Suprapubic skin (tissue), 4 donors: ENCODE measurements at regions not wholly inside any gene's neighbourhood (a gene's known extent, or its start where the extent isn't known, plus 50 kb on each side); places are given as distances from the start of the nearest gene placed in this dataset.

Source experiments
- DNase-seq, 2 donors: peaks; one replicate each; pipeline ENCODE4 v3.0.0-alpha.2; 2019; ENCODE audit warnings: low spot score in 2 of 2
- H3K27ac ChIP-seq: fragments of 200-600 bp; sonication (generic); one replicate; pipeline ENCODE4 v1.5.1; 2019
- H3K27me3 ChIP-seq: fragments of 200-600 bp; sonication (generic); one replicate; pipeline ENCODE4 v1.5.1; 2019
- H3K36me3 ChIP-seq: fragments of 200-600 bp; sonication (generic); one replicate; pipeline ENCODE4 v1.5.1; 2019
- H3K4me1 ChIP-seq: fragments of 200-600 bp; sonication (generic); one replicate; pipeline ENCODE4 v1.5.1; 2019
- H3K4me3 ChIP-seq: fragments of 200-600 bp; sonication (generic); one replicate; pipeline ENCODE4 v1.5.1; 2019; ENCODE audit warnings: mild to moderate bottlenecking
- H3K9me3 ChIP-seq: fragments of 200-600 bp; sonication (generic); one replicate; pipeline ENCODE4 v1.5.1; 2019
- CTCF ChIP-seq, 2 donors: fragments of 200-600 bp in 1 of 2; fragments of 450-650 bp in 1 of 2; sonication (generic) in 1 of 2; IDR thresholded peaks; one replicate each; pipeline ENCODE4 v1.5.1; 2016 to 2019; ENCODE audit warnings: antibody characterized with exemption in 2 of 2, mild to moderate bottlenecking in 1 of 2, moderate library complexity in 1 of 2
- EP300 ChIP-seq: sonication (generic); formaldehyde crosslinking; IDR thresholded peaks from one replicate; pipeline ENCODE4 v1.6.1; 2017; ENCODE audit warnings: antibody characterized with exemption
- POLR2A ChIP-seq, 2 donors: fragments of 450-650 bp; IDR thresholded peaks; one replicate each; pipeline ENCODE4 v1.6.1; 2017; ENCODE audit warnings: antibody characterized with exemption in 2 of 2, mild to moderate bottlenecking in 2 of 2, moderate library complexity in 2 of 2
- POLR2AphosphoS5 ChIP-seq, 3 donors: sonication (generic); formaldehyde crosslinking; IDR thresholded peaks; one replicate each; pipeline ENCODE4 v1.6.1; 2017; ENCODE audit warnings: antibody characterized with exemption in 3 of 3
- WGBS: methylation state at CpG from one replicate; pipeline ENCODE4 v1.1.5; 2018; 5-methylcytosine and 5-hydroxymethylcytosine counted together

DNA sequence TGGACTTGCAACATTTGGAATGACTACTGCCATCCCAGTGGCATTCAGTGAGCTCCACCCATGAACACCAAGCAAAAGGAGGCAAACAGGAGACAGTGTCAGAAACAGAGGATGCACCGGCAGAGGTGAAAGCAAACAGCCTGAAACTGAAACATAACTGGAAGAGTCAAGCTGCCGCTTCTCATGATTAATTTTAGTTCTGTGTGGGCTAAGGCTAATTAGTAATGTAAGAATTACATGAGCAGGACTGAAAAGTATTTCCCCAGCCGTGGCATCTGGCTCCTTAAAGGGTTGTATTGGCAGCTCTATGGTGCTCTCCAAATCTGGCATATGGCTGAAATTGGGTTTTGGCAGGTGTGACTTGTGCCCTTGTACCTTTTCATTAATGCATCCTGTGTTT is 1108.1 kb downstream of the TSN start:
- H3K4me3 ChIP-seq: no peak overlapping the region
- no peak for DNase-seq
- no peak for TF ChIP-seq POLR2AphosphoS5 (IDR thresholded peaks at IDR 0.05)
- no peak for TF ChIP-seq CTCF (IDR thresholded peaks at IDR 0.05)
- no peak for TF ChIP-seq POLR2A (IDR thresholded peaks at IDR 0.05)
- no peak for TF ChIP-seq EP300
- no peaks in the 10 kb centered on the region for H3K36me3 ChIP-seq
- H3K27ac ChIP-seq: no peak overlapping the region
- WGBS: 45% methylated on average over 3 of the region's 3 CpGs
- H3K9me3 ChIP-seq: peaks cover 4% of the 10 kb centered on the region
- H3K4me1 ChIP-seq: no peaks in the 10 kb centered on the region
- no peaks in the 10 kb centered on the region for H3K27me3 ChIP-seq

GRCh38 chr2:122864728-122865127 is 1109.3 kb downstream of the TSN start:
- Histone ChIP-seq H3K4me1 (no peaks in the 10 kb centered on the region), H3K4me3 (no peak overlapping the region), H3K27ac (no peak overlapping the region), H3K27me3 (no peaks in the 10 kb centered on the region), H3K9me3 (peaks cover 4% of the 10 kb centered on the region), H3K36me3 (no peaks in the 10 kb centered on the region)
- no peak for DNase-seq
- TF ChIP-seq CTCF (IDR thresholded peaks at IDR 0.05) (no peak), EP300 (no peak), POLR2AphosphoS5 (IDR thresholded peaks at IDR 0.05) (no peak), POLR2A (IDR thresholded peaks at IDR 0.05) (no peak)
- 60% methylated on average over 3 of the region's 3 CpGs for WGBS

DNA sequence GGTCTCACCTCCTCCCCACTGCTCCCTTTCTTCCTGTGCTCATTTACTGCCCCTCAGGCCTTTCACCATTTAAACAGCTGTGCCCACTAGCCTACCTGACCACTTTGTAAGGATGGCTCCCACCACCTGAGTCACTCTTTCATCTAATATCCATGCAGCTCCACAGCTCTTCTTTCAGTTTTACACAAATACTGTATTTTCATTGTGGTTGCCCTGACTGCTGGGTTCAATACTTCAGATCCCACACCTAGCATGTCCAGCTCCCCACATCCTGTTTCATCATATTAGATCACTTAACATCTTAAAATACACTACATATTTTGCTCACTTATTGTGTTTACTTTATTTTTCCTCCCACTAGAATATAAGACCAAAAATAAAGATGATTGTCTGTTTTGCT is 1110.6 kb downstream of the TSN start:
- Histone ChIP-seq H3K36me3 (no peaks in the 10 kb centered on the region), H3K4me1 (no peaks in the 10 kb centered on the region), H3K27me3 (no peaks in the 10 kb centered on the region), H3K9me3 (peaks cover 4% of the 10 kb centered on the region), H3K4me3 (no peak overlapping the region), H3K27ac (no peak overlapping the region)
- no peak for TF ChIP-seq EP300
- DNase-seq: no peak

DNA sequence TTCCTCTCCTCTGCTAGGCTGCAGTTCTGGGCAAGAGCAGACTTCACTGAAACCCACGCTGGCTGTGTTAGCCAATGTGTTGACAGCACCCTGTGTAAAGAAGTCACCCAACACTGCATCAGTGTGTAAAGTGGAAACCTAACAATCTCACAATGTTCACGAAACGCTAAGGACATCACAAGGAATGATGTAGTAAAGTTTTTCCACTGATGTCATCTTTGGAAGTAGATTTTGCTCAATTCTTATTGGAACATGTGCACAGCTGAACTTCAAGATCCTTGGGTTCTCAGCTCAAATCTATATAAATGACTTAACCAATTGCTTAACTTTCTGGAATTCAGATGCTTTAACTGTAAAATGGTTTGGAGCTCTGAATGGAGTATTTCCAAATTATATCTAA is 1112.5 kb downstream of the TSN start:
- WGBS: 73% methylated on average over 3 of the region's 3 CpGs
- Histone ChIP-seq H3K36me3 (no peaks in the 10 kb centered on the region), H3K27me3 (no peaks in the 10 kb centered on the region), H3K27ac (no peak overlapping the region), H3K9me3 (peaks cover 4% of the 10 kb centered on the region), H3K4me1 (no peaks in the 10 kb centered on the region), H3K4me3 (no peak overlapping the region)
- DNase-seq: no peak
- TF ChIP-seq CTCF (IDR thresholded peaks at IDR 0.05) (no peak), POLR2A (IDR thresholded peaks at IDR 0.05) (no peak), POLR2AphosphoS5 (IDR thresholded peaks at IDR 0.05) (no peak), EP300 (no peak)

DNA sequence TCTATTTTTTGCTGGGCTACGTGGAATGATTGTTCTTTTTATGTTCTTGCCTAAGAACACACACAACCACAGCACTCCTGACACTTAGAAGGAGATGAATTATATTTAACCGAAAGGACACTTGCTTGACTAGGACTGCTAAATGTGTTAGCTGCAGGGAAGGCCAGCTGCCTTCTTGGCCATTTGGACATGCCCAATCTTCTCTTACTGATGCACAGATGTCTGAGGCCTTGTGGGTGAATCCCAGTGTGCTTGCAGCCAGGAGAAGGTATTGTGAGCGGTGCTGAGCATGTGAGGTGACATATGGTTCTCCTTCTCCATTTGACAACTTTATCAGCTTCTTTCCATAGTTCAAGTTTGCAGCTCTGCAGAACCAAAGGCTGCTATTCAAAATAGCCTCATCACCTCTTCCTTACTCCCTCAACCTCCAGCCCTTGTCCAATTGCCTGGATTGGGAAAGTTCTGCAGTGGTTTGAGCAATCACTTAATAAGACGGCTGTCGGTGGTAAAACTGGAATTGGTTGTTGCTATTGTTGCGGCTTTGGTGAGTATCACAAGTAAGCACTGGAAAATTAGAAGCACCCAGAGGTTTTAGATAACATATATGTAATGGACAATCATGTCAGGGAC is 1113.3 kb downstream of the TSN start:
- WGBS: 85% methylated on average over 6 of the region's 6 CpGs
- no peaks in the 10 kb centered on the region for H3K27me3 ChIP-seq
- no peak for DNase-seq
- no peaks in the 10 kb centered on the region for H3K4me1 ChIP-seq
- H3K9me3 ChIP-seq: peaks cover 4% of the 10 kb centered on the region
- H3K4me3 ChIP-seq: no peak overlapping the region
- H3K36me3 ChIP-seq: no peaks in the 10 kb centered on the region
- TF ChIP-seq POLR2AphosphoS5 (IDR thresholded peaks at IDR 0.05) (no peak), CTCF (IDR thresholded peaks at IDR 0.05) (no peak), EP300 (no peak), POLR2A (IDR thresholded peaks at IDR 0.05) (no peak)
- no peak overlapping the region for H3K27ac ChIP-seq

DNA sequence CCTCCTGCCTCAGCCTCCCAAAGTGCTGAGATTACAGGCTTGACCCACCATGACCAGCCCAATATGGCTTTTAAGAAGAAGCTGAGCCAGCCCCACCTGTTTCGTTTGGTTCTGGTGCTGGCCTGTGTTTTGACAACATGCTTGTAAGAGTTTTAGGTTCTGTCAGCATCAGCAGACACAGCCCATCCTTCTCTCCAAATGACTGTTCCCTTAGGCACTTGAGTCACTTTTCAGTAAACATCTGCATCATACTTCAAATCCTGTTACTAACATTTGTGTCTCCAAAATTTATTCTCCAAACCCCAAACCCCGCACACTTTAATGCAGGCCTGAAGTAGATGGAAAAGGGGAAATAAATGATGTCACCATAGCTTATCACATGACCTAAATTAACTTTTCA is 1118.5 kb downstream of the TSN start:
- Histone ChIP-seq H3K4me1 (no peaks in the 10 kb centered on the region), H3K27me3 (no peaks in the 10 kb centered on the region), H3K9me3 (no peaks in the 10 kb centered on the region), H3K36me3 (no peaks in the 10 kb centered on the region), H3K4me3 (no peak overlapping the region), H3K27ac (no peak overlapping the region)
- 72% methylated on average over 2 of the region's 2 CpGs for WGBS
- DNase-seq: no peak
- no peak for TF ChIP-seq POLR2A (IDR thresholded peaks at IDR 0.05)
- TF ChIP-seq POLR2AphosphoS5 (IDR thresholded peaks at IDR 0.05): no peak
- TF ChIP-seq EP300: no peak
- TF ChIP-seq CTCF (IDR thresholded peaks at IDR 0.05): no peak
